Mucosa of stomach (tissue), 1 donor: ENCODE measurements at regions not wholly inside any gene's neighbourhood (a gene's known extent, or its start where the extent isn't known, plus 50 kb on each side); places are given as distances from the start of the nearest gene placed in this dataset.

Experiments used
- H3K27me3 ChIP-seq: one replicate; pipeline ENCODE4 v1.7.0; 2013; ENCODE audit warnings: mild to moderate bottlenecking, low read length; ENCODE audit not compliant: control insufficient read depth, insufficient read depth
- H3K36me3 ChIP-seq: one replicate; pipeline ENCODE4 v1.7.0; 2013; ENCODE audit warnings: low read length; ENCODE audit not compliant: control insufficient read depth, insufficient read depth
- H3K4me1 ChIP-seq: one replicate; pipeline ENCODE4 v1.7.0; 2013; ENCODE audit warnings: mild to moderate bottlenecking, low read length; ENCODE audit not compliant: control insufficient read depth, insufficient read depth
- H3K4me3 ChIP-seq: one replicate; pipeline ENCODE4 v1.7.0; 2013; ENCODE audit warnings: low read length
- H3K9ac ChIP-seq: one replicate; pipeline ENCODE4 v1.7.0; 2013; ENCODE audit warnings: mild to moderate bottlenecking, low read length, moderate library complexity
- H3K9me3 ChIP-seq: one replicate; pipeline ENCODE4 v1.7.0; 2013; ENCODE audit warnings: mild to moderate bottlenecking, low read length, moderate library complexity; ENCODE audit not compliant: control insufficient read depth
- donor health status: Pancreatic carcinoma.

DNA sequence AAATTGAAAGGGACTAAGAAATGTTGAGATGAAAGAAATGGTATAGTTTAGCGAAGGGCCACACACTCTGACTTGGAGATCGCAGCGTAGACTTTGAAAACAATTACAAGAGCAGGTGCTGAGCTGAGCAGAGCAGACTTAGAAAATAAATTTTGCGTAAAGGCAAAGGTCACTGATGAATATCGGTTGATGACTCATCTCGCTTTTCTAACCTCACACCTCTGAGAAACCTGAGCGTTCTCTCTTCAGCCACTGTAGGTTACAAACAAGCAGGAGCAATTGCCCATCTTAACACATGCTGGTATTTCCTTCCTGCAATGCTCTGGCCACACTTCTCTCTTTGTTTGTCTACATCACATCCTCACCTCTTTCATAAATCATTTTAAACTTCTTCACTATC lies 190.6 kb upstream of the C9orf72 start:
- H3K9me3 ChIP-seq, result no peaks in the 10 kb centered on the region
- H3K4me3 ChIP-seq, result no peak overlapping the region
- H3K36me3 ChIP-seq, result no peaks in the 10 kb centered on the region
- no peak overlapping the region for H3K9ac ChIP-seq
- no peaks in the 10 kb centered on the region for H3K27me3 ChIP-seq
- H3K4me1 ChIP-seq, result no peaks in the 10 kb centered on the region

DNA sequence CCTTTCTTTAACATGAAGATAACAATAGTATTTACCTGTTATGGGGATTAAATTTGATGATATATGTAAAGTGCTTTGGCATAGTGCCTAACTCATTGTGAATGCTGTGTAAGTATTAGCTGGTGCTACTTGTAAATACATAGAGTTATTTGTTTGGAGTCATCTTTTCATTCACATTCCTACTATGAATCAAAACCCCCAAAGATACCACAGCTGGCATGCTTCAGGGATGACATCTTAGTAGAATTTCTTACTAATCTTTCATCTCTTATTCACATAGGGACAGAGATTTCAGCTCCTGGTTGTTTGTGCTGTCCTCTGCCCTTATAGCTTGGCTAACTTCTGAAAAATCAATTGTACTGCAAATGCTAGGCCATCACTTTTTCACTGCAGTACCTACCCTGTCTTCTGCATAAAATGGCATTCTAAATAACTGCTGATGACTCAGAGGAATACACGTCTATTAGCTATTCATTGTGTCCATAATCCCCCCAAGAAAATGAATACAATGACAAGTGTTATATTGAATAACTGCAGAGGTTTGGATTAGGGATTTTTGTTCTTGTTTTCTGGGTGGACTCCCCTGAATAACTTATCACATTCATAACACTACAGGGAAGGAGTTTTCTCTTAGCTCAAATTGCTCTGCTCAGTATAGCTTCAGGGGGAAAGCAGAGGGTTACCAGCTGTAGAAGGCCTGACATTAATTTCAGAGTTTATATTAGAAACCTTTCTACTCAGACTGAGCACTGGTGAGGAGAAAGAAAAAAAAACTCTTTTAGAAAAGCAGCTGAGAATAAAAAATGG lies 192.2 kb upstream of the C9orf72 start:
- Histone ChIP-seq H3K9me3 (no peaks in the 10 kb centered on the region), H3K9ac (no peak overlapping the region), H3K27me3 (no peaks in the 10 kb centered on the region), H3K4me1 (no peaks in the 10 kb centered on the region), H3K36me3 (no peaks in the 10 kb centered on the region), H3K4me3 (no peak overlapping the region)

GRCh38 chr9:27766073-27766835 lies 193.0 kb upstream of the C9orf72 start:
- Histone ChIP-seq H3K9ac (no peak overlapping the region), H3K36me3 (no peaks in the 10 kb centered on the region), H3K27me3 (no peaks in the 10 kb centered on the region), H3K9me3 (no peaks in the 10 kb centered on the region), H3K4me1 (no peaks in the 10 kb centered on the region), H3K4me3 (no peak overlapping the region)

GRCh38 chr9:27768781-27769180 lies 195.5 kb upstream of the C9orf72 start:
- Histone ChIP-seq H3K9me3 (no peaks in the 10 kb centered on the region), H3K4me1 (no peaks in the 10 kb centered on the region), H3K4me3 (no peak overlapping the region), H3K36me3 (no peaks in the 10 kb centered on the region), H3K9ac (no peak overlapping the region), H3K27me3 (no peaks in the 10 kb centered on the region)

- Histone ChIP-seq H3K9me3 (no peaks in the 10 kb centered on the region), H3K9ac (no peak overlapping the region), H3K36me3 (no peaks in the 10 kb centered on the region), H3K4me3 (no peak overlapping the region), H3K4me1 (no peaks in the 10 kb centered on the region), H3K27me3 (no peaks in the 10 kb centered on the region)
Measured at GRCh38 chr9:27770541-27770940, 197.3 kb upstream of the C9orf72 start.

DNA sequence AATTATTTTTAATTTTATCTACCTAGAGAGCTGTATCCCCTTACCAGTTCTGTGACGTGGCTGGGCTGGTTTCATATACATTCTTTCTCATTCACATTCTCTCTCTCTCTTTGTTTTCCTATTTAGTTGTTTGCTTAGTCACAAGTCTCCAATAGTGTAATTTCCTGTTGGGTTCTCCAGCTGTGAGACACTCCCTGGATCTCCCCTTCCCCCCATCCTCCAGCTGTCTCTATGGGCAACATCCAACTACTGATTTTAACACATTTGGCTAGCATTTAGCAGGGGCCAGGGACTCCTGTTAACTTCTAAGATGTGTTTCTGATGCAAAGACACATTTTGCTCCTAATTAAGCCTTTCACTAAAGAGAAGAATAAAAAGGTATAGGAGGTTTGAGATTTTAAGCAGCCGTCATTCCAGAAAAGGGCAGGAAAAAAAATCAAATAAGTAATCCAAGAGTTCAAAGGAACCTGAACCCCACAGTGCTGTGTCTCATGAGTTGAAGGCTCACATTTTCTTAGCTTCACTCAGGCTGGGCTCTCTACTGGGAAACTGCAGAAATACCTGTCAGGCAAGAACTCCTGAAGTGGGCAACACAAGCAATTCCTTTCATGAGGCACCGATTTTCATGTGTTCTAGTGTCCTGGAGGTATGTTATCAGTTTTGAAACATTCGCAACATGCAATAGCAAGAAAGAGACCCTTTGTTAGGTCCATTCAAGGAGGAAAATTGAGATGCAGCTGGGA lies 198.7 kb upstream of the C9orf72 start:
- Histone ChIP-seq H3K9ac (no peak overlapping the region), H3K9me3 (no peaks in the 10 kb centered on the region), H3K4me1 (no peaks in the 10 kb centered on the region), H3K36me3 (no peaks in the 10 kb centered on the region), H3K27me3 (no peaks in the 10 kb centered on the region), H3K4me3 (no peak overlapping the region)

GRCh38 chr9:27784847-27785713 lies 211.8 kb upstream of the C9orf72 start:
- Histone ChIP-seq H3K4me1 (no peaks in the 10 kb centered on the region), H3K36me3 (no peaks in the 10 kb centered on the region), H3K4me3 (no peak overlapping the region), H3K27me3 (no peaks in the 10 kb centered on the region), H3K9ac (no peak overlapping the region), H3K9me3 (no peaks in the 10 kb centered on the region)

DNA sequence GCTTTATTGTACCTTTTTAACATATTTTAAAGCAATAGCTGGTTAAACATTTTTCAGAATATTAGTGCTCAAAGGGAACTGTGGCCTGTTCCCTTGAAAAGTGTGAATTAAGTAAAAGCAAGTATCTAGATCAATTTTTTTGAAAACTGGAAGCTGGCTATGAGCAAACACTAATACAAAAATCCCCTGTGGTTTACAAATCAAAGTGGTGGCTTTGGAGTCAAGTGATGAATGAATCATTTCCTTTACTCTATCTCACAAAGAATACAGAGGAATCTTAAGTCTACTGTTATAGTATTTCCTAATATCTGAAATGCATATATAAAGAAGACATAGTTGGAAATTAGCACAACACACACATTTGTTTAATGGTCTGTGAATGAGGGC lies 212.4 kb upstream of the C9orf72 start:
- Histone ChIP-seq H3K4me1 (no peaks in the 10 kb centered on the region), H3K27me3 (no peaks in the 10 kb centered on the region), H3K9ac (no peak overlapping the region), H3K4me3 (no peak overlapping the region), H3K9me3 (no peaks in the 10 kb centered on the region), H3K36me3 (no peaks in the 10 kb centered on the region)

DNA sequence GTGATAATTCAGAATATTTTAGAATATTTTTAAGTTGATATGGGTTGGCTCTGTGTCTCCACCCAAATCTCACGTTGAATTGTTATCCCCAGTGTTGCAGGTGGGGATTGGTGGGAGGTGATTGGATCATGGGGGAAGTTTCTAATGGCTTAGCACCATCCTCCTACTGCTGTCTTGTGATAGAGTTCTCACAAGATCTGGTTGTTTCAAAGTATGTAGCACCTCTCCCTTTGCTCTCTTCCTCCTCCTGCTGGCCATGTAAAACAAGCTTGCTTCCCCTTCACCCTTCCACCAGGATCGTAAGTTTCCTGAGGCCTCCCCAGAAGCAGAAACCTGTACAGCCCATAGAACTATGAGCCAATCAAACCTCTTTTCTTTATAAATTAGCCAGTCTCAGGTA lies 214.6 kb upstream of the C9orf72 start:
- H3K4me1 ChIP-seq, result no peaks in the 10 kb centered on the region
- no peak overlapping the region for H3K4me3 ChIP-seq
- H3K27me3 ChIP-seq, result no peaks in the 10 kb centered on the region
- H3K9ac ChIP-seq, result no peak overlapping the region
- H3K9me3 ChIP-seq, result no peaks in the 10 kb centered on the region
- no peaks in the 10 kb centered on the region for H3K36me3 ChIP-seq

DNA sequence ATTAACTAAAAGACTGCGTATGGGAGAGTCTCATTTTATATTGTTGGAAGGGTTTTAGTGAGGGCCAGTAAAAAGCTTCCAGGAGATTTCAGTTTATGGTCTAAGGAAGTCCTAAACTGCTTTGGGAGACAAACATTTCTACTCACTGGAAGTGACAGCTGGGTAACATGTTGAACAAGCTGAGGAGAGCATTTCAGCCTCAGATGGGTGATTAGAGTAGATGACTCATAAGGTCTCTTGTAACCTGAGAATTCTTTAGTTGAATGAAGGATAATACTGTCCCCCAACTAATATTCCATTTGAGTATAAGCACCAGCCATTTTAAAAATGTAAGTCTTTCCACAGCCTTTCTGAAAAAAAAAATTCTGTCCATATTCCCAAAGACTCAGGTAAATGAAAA lies 218.0 kb upstream of the C9orf72 start:
- no peaks in the 10 kb centered on the region for H3K9me3 ChIP-seq
- no peaks in the 10 kb centered on the region for H3K27me3 ChIP-seq
- no peak overlapping the region for H3K4me3 ChIP-seq
- no peaks in the 10 kb centered on the region for H3K36me3 ChIP-seq
- no peak overlapping the region for H3K9ac ChIP-seq
- no peaks in the 10 kb centered on the region for H3K4me1 ChIP-seq

DNA sequence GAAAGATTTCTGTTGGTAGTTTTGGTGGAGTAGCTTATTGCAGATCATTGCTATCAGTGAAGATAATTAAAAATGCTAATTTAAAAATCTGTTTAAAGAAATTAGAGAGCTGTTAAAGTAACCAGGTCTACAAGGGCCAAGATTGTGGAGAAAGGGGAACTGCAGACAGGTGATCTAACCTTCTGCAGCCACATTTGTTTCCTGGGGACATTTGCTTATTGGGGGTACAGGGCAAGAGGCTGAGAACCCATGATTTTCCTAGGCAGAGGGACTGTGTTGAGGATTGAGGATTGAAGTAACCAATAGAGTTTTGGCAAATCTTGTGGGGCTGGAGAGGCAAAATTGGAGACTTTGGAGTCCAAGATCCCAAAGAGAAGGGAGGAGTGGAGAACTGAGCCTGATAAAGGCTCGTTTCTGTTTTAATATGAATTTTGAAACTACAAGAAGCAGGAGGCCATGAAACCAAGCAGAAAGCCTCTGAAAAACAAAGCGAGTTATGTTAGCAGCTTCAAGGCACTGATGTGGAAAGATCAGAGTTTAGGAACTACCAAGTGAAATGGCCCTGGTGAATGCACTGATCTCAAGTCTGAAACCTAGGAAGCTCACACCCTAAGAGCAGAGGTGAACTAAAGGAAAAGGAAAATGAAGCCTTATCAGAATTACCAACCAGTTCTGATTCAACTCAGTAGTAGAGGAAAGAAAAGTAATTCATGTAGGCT lies 219.8 kb upstream of the C9orf72 start:
- Histone ChIP-seq H3K4me1 (no peaks in the 10 kb centered on the region), H3K36me3 (no peaks in the 10 kb centered on the region), H3K4me3 (no peak overlapping the region), H3K9ac (no peak overlapping the region), H3K27me3 (no peaks in the 10 kb centered on the region), H3K9me3 (no peaks in the 10 kb centered on the region)
